NCI-H2029 treated with DMSO at 0.1 percent for 48 hours (cell line): ENCODE measurements at regions not wholly inside any gene's neighbourhood (a gene's known extent, or its start where the extent isn't known, plus 50 kb on each side); places are given as distances from the start of the nearest gene placed in this dataset.
A peak's percentile ranks its signal among the peaks of the same experiment; 100 is the strongest.

Source experiments
- DNase-seq: peaks from one replicate; lab custom pipeline; 2025; lab: John Stamatoyannopoulos, UW

GRCh38 chr6:3591970-3592369 is 135.1 kb upstream of the SLC22A23 start:
- no peak for DNase-seq

- no peak for DNase-seq
Measured at GRCh38 chr6:3587660-3588059, 130.8 kb upstream of the SLC22A23 start.

DNA sequence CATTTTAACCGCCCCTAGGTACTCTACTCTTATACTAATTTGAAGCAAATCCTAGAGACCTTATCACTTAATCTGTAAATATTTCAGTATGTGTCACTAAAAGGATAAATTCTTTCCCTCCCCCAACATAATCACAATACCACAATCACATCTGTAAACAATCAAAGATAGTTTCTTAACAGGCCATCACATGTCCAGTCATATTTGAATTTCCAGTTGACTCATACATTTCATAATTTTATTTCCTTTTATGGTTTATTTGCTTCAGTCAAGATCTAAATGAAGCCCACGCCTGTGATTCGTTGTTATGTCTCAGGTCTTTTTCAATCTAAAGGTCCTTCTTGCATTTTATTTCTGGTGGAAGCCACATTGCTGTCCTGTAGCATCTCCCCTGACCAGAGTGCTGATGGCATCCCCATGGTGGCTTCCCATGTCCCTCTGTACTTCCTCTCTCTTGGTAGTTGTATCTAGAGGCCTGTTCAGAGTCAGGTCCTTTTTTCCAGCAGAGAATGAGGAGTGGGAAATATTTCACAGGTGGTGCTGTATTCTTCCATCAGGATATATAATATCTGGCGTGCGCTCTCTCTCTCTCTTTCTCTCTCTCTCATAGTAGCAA is 128.6 kb upstream of the SLC22A23 start:
- no peak for DNase-seq

- no peak for DNase-seq
Measured at GRCh38 chr6:3584606-3585005, 127.8 kb upstream of the SLC22A23 start.

GRCh38 chr6:3581469-3581868 is 124.6 kb upstream of the SLC22A23 start:
- no peak for DNase-seq

- no peak for DNase-seq
Measured at GRCh38 chr6:3579652-3580175, 122.9 kb upstream of the SLC22A23 start.

DNA sequence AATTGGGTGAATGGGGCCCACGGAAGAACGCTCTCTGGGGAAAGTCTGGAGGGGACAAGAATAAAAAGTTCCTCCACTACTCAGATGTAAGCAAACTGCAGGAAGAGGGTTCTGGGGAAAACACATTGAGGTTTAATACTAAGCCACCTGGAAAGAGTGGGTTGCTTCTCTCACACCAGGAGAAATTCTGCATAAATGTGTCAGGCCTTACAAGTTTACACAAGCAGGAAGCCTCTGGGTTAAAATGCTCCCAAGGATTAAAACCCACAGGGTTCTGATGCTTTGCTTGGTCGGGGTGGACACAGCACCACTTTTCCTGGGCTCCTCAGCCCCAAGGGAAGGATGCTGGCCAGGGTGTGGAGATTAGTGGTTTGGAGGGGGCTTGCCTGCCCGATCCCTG is 122.1 kb upstream of the SLC22A23 start:
- no peak for DNase-seq

DNA sequence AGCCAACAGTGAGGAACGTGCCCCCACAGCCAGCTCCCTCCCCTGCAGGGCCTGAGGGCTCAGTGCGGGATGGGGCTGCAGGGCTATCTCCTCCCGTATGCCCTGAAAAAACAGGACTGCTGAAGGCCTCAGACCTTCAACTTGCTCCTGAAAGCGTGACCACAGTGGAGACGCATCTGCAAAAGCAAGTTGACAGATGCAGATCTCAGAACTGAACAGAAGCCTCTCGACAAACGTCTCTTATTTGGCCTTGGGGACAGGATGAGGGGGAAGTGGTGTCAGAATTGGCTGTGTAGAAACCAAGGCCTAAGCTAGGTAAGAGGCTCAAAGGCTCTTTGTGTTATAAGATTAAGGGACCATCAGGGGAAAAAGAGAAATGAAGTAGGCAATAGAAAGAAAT is 120.7 kb upstream of the SLC22A23 start:
- DNase-seq = no peak

DNA sequence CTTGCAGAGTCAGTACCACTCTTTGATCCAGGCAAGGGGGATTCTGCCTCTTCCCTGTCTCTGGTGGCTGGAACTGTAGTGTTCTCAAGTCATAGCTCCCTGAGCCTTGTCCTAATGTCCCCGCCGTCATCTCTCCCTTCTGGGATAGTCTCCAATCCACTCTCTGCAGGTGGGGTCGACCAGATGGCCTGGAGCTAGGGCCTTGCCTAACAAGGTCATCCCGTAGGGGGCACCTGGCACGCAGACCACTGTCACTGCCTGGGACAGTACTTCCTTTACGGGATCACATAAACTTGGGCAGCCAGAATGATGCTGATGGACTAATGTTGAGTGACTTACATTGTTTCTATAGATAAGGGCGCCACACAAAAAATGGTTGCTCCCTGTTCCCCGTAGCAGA is 118.9 kb upstream of the SLC22A23 start:
- no peak for DNase-seq

DNA sequence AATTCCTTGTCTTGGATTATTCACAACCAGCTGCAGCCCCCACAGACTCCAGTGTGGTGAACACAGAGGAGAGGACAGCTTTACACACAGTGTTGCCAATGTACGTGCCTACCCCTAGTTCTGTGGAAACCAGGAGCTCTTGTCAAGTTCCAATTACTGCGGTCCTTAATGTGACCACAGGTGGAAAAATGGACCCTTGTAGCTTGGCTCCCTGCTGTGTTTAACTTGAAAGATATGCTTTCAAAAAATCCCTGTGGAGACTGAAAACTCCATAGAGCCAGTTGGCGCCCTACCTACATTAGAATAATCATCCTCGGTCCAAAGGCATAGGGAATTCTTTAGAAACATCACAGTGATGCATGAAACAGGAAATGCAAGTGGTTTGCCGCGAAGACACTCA is 118.3 kb upstream of the SLC22A23 start:
- DNase-seq = no peak

DNA sequence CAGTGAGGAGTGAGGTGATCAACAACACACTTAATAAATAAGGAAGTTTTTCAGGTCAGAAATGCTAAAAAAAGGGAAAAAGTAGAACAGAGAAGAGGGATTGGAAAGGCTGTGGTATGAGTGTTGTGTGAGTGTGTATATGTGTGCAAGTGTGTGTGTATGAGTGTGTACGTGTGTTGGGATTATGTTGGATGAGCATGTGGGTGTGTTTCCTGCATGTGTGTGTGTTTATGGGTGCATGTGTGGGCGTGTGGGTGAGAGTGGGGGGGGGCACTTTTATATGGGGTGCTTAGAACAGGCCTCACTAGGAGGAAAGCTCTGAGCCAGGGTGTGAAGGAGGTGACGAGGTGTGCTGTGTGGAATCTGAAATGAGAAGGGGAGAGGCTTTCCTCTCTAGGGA is 116.8 kb upstream of the SLC22A23 start:
- no peak for DNase-seq

GRCh38 chr6:3571836-3572235 is 115.0 kb upstream of the SLC22A23 start:
- DNase-seq = no peak

GRCh38 chr6:3571250-3571681 is 114.4 kb upstream of the SLC22A23 start:
- no peak for DNase-seq

GRCh38 chr6:3569816-3570215 is 113.0 kb upstream of the SLC22A23 start:
- DNase-seq = peak; percentile 39

DNA sequence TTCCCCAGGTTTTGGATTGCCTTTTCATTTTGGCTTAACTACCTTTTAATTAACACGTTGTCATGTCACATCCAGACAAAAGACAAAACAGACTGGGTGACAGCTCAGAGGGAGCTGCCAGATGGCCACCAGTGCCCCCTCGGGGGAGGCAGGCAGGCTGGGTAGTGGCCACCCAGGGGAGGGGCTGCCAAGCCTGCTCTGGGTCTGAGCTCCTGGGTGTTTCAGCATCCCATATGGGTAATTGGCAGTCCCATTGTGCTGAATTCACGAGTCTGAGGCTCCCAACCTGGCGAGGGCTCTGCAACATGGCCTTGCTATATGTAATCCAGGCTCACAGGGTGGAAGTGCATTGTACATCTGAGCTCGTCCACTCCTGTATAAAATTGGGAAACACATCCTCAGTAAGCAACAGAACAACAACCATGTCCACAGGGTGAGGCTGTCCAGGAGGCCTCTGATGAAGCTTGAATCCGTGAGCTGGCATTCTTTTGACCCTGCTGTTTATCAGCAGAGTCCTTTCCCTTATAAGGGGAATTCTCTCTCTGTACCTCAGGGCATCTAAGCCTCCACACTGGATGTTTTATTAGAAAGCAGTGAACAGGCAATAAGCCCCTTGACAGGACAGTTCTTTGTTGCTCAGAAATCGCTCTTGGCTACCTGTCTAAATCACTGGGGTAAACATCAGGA is 111.7 kb upstream of the SLC22A23 start:
- peak; percentile 24 for DNase-seq

GRCh38 chr6:3566812-3567211 is 110.0 kb upstream of the SLC22A23 start:
- DNase-seq = no peak

GRCh38 chr6:3565291-3565690 is 108.4 kb upstream of the SLC22A23 start:
- DNase-seq = peak; percentile 64

DNA sequence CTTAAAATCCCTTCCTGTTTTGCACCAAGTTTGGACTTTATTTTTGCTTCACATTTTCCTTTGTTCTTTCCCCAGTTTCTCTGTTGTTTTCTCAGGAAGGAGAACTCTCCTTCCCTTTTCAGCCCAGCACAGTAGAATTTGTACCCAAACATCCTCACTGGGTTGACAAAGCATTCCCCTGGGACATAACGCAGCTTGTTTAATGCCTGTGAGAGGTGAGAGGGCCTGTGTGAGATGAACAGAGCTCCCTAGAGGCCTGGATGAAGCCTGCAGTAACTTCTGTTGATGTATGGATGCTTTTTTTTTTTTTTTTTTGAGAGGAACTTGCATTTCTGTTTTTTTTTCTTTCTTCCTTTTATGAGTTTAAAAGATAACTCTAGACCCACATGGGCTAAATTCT is 104.9 kb upstream of the SLC22A23 start:
- DNase-seq = no peak

- DNase-seq = no peak
Measured at GRCh38 chr6:3560211-3560610, 103.4 kb upstream of the SLC22A23 start.

DNA sequence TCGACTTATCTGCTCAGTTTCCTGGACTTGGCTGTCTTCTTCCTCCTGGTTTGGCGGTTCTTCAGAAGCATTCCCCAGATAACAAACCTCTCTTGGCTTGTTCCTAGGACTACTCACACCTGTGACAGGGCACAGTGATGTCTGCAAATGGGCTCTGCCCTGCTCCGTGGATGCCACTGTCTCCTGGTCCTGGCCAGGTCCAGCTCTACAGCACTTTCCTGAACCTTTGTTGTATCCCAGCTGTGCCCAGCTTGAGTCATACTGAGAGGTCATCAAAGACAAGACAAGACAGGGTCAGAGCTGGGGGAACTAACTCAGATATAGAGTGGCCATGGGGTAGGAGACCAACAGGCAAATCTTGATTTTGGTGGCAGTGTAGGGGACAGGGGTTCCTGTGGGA is 102.7 kb upstream of the SLC22A23 start:
- DNase-seq = no peak

DNA sequence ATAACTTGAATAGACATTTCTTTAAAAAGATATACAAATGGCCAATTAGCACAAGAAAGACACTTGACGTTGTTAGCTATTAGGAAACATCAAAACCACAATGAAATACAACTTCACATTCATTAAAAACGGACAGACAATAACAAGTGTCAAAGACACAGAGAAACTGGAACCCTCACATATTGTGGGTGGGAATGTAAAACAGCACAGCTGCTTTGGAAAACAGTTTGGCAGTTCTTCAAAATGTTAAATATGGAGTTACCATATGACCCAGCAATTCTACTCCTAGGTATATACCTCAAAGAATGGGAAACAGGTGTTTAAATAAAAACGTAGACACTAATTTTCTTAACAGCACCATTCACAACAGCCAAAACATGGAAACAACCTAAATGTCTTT is 100.5 kb upstream of the SLC22A23 start:
- DNase-seq = peak; percentile 49

GRCh38 chr6:3553254-3553653 is 96.4 kb upstream of the SLC22A23 start:
- no peak for DNase-seq

- DNase-seq = no peak
Measured at GRCh38 chr6:3551716-3552511, 95.1 kb upstream of the SLC22A23 start.
